Astrocyte (in vitro differentiated cells and primary cell): ENCODE measurements at regions not wholly inside any gene's neighbourhood (a gene's known extent, or its start where the extent isn't known, plus 50 kb on each side); places are given as distances from the start of the nearest gene placed in this dataset.

Source experiments
- EZH2 ChIP-seq: IDR thresholded peaks from 2 replicates; pipeline ENCODE4 v1.6.1; 2012; ENCODE audit warnings: mild to moderate bottlenecking, low read length, inconsistent platforms; ENCODE audit not compliant: insufficient read depth
- TF ChIP-seq, protein P1 (sequence below): IDR thresholded peaks from 2 replicates; pipeline ENCODE4 v1.5.1; 2011; ENCODE audit warnings: low read depth, mild to moderate bottlenecking, inconsistent platforms, low read length, moderate library complexity; ENCODE audit not compliant: insufficient read depth

DNA sequence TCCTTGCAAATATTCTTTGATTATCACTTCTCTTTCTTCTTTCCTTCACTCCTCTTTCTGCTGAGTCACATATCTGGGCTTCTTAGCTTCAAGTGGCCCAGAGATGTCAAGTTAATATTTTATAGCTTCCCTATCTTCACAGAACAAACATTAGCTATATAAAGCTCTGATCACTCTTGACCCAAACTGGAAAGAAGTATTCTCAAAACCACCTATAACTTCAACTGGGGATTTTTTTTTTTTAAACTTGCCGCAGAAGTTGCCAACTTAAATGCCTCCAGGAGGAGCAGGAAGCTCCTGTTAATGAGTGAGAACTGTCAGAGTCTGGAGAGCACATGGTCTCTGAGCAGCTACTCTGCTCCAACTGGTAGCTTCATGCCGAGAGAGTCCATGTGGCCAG, 233.3 kb upstream of the EDNRA start:
- TF ChIP-seq, protein P1, sequence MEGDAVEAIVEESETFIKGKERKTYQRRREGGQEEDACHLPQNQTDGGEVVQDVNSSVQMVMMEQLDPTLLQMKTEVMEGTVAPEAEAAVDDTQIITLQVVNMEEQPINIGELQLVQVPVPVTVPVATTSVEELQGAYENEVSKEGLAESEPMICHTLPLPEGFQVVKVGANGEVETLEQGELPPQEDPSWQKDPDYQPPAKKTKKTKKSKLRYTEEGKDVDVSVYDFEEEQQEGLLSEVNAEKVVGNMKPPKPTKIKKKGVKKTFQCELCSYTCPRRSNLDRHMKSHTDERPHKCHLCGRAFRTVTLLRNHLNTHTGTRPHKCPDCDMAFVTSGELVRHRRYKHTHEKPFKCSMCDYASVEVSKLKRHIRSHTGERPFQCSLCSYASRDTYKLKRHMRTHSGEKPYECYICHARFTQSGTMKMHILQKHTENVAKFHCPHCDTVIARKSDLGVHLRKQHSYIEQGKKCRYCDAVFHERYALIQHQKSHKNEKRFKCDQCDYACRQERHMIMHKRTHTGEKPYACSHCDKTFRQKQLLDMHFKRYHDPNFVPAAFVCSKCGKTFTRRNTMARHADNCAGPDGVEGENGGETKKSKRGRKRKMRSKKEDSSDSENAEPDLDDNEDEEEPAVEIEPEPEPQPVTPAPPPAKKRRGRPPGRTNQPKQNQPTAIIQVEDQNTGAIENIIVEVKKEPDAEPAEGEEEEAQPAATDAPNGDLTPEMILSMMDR = no peak
- TF ChIP-seq EZH2 = no peak
